Suprapubic skin (tissue), 4 donors: ENCODE measurements at regions not wholly inside any gene's neighbourhood (a gene's known extent, or its start where the extent isn't known, plus 50 kb on each side); places are given as distances from the start of the nearest gene placed in this dataset.

Source experiments
- DNase-seq, 2 donors: peaks; one replicate each; pipeline ENCODE4 v3.0.0-alpha.2; 2019; ENCODE audit warnings: low spot score in 2 of 2
- H3K27ac ChIP-seq: fragments of 200-600 bp; sonication (generic); one replicate; pipeline ENCODE4 v1.5.1; 2019
- H3K27me3 ChIP-seq: fragments of 200-600 bp; sonication (generic); one replicate; pipeline ENCODE4 v1.5.1; 2019
- H3K36me3 ChIP-seq: fragments of 200-600 bp; sonication (generic); one replicate; pipeline ENCODE4 v1.5.1; 2019
- H3K4me1 ChIP-seq: fragments of 200-600 bp; sonication (generic); one replicate; pipeline ENCODE4 v1.5.1; 2019
- H3K4me3 ChIP-seq: fragments of 200-600 bp; sonication (generic); one replicate; pipeline ENCODE4 v1.5.1; 2019; ENCODE audit warnings: mild to moderate bottlenecking
- H3K9me3 ChIP-seq: fragments of 200-600 bp; sonication (generic); one replicate; pipeline ENCODE4 v1.5.1; 2019
- EP300 ChIP-seq: sonication (generic); formaldehyde crosslinking; IDR thresholded peaks from one replicate; pipeline ENCODE4 v1.6.1; 2017; ENCODE audit warnings: antibody characterized with exemption
- POLR2A ChIP-seq, 2 donors: fragments of 450-650 bp; IDR thresholded peaks; one replicate each; pipeline ENCODE4 v1.6.1; 2017; ENCODE audit warnings: antibody characterized with exemption in 2 of 2, mild to moderate bottlenecking in 2 of 2, moderate library complexity in 2 of 2
- POLR2AphosphoS5 ChIP-seq, 3 donors: sonication (generic); formaldehyde crosslinking; IDR thresholded peaks; one replicate each; pipeline ENCODE4 v1.6.1; 2017; ENCODE audit warnings: antibody characterized with exemption in 3 of 3
- WGBS: methylation state at CpG from one replicate; pipeline ENCODE4 v1.1.5; 2018; 5-methylcytosine and 5-hydroxymethylcytosine counted together
- TF ChIP-seq, protein P1 (sequence below), 2 donors: fragments of 200-600 bp in 1 of 2; fragments of 450-650 bp in 1 of 2; sonication (generic) in 1 of 2; IDR thresholded peaks; one replicate each; pipeline ENCODE4 v1.5.1; 2016 to 2019; ENCODE audit warnings: antibody characterized with exemption in 2 of 2, mild to moderate bottlenecking in 1 of 2, moderate library complexity in 1 of 2

DNA sequence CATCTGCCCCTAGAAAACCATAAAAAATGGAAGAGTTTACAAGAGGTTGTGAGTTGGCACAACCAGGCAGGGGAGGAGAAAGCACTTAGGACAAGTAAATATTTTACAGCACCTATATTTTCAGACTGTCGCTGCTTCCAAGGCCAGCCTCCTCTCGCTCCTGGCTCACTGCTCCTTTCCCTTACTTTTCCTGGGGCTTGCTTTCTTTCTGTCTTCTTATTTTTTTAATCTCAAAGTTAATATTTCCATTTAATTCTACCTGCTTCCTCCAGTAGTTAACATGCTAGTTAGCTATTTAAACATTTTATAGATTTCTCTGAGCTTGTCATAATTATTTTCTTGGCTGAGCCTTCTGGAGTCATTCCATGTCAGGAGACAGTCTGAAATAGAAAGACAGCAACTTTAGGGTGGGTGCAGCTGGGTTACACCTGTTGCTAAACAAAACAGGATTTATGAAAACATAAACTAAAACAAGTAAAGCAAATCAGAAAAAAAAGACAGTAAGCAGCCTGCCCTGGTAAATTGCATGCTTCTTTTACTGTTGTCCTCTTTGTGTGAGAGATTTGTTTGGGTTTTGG lies 330.1 kb downstream of the DLEU7 start:
- TF ChIP-seq EP300 (no peak), POLR2AphosphoS5 (IDR thresholded peaks at IDR 0.05) (no peak), POLR2A (IDR thresholded peaks at IDR 0.05) (no peak)
- TF ChIP-seq, protein P1, sequence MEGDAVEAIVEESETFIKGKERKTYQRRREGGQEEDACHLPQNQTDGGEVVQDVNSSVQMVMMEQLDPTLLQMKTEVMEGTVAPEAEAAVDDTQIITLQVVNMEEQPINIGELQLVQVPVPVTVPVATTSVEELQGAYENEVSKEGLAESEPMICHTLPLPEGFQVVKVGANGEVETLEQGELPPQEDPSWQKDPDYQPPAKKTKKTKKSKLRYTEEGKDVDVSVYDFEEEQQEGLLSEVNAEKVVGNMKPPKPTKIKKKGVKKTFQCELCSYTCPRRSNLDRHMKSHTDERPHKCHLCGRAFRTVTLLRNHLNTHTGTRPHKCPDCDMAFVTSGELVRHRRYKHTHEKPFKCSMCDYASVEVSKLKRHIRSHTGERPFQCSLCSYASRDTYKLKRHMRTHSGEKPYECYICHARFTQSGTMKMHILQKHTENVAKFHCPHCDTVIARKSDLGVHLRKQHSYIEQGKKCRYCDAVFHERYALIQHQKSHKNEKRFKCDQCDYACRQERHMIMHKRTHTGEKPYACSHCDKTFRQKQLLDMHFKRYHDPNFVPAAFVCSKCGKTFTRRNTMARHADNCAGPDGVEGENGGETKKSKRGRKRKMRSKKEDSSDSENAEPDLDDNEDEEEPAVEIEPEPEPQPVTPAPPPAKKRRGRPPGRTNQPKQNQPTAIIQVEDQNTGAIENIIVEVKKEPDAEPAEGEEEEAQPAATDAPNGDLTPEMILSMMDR (IDR thresholded peaks at IDR 0.05): no peak
- no peak for DNase-seq
- Histone ChIP-seq H3K36me3 (no peaks in the 10 kb centered on the region), H3K27me3 (no peaks in the 10 kb centered on the region), H3K9me3 (no peaks in the 10 kb centered on the region), H3K27ac (peak overlapping the region; percentile 69), H3K4me3 (no peak overlapping the region), H3K4me1 (peaks cover 24% of the 10 kb centered on the region)
- 27% methylated on average over 2 of the region's 2 CpGs for WGBS

DNA sequence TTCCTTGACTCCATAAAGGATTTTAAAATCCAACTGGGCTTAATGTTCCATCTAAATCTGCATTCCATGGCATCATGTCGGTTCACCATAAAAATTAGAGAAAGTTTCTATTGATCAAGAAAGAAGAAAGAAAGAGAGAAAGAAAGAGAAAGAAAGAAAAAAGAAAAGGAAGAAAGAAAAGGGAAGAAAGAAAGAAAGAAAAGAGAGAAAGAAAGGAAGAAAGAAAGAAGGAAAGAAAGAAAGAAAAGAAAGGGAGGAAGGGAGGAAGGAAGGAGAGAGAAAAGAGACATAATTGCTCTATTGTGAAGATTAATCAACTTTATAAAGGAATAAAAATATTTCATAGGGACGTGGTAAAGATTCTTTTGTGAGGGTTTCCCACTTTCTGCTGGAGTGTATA lies 329.2 kb downstream of the DLEU7 start:
- TF ChIP-seq, protein P1 (IDR thresholded peaks at IDR 0.05): no peak
- no peak for TF ChIP-seq EP300
- no peak for TF ChIP-seq POLR2A (IDR thresholded peaks at IDR 0.05)
- no peak for TF ChIP-seq POLR2AphosphoS5 (IDR thresholded peaks at IDR 0.05)
- no peaks in the 10 kb centered on the region for H3K27me3 ChIP-seq
- H3K27ac ChIP-seq: no peak overlapping the region
- 92% methylated on average over 2 of the region's 2 CpGs for WGBS
- no peaks in the 10 kb centered on the region for H3K36me3 ChIP-seq
- H3K4me1 ChIP-seq: peaks cover 29% of the 10 kb centered on the region
- no peaks in the 10 kb centered on the region for H3K9me3 ChIP-seq
- DNase-seq: no peak
- H3K4me3 ChIP-seq: no peak overlapping the region

DNA sequence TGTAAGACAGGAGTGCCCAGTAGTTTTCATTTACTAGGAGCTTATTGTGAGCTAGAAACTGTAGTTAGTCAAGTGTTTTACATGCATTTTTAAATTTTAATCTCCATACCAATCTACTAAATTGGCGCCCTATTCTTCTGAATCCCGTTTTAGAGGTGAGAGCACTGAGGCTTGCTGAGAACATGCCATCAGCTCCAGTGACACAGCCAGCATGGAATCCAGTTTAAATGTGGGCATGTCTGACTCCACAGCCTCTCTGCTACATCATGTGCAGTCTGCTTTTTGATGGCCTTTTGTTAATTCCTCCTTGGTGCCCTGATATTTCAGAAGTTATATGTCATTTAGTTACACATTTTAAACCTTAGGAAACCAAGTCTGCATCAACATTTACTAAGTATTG lies 325.4 kb downstream of the DLEU7 start:
- Histone ChIP-seq H3K36me3 (no peaks in the 10 kb centered on the region), H3K9me3 (no peaks in the 10 kb centered on the region), H3K4me1 (peaks cover 43% of the 10 kb centered on the region), H3K27ac (no peak overlapping the region), H3K27me3 (no peaks in the 10 kb centered on the region), H3K4me3 (no peak overlapping the region)
- TF ChIP-seq POLR2A (IDR thresholded peaks at IDR 0.05): no peak
- TF ChIP-seq, protein P1 (IDR thresholded peaks at IDR 0.05): no peak
- no peak for TF ChIP-seq POLR2AphosphoS5 (IDR thresholded peaks at IDR 0.05)
- TF ChIP-seq EP300: no peak
- 67% methylated on average over 2 of the region's 2 CpGs for WGBS
- DNase-seq: no peak

DNA sequence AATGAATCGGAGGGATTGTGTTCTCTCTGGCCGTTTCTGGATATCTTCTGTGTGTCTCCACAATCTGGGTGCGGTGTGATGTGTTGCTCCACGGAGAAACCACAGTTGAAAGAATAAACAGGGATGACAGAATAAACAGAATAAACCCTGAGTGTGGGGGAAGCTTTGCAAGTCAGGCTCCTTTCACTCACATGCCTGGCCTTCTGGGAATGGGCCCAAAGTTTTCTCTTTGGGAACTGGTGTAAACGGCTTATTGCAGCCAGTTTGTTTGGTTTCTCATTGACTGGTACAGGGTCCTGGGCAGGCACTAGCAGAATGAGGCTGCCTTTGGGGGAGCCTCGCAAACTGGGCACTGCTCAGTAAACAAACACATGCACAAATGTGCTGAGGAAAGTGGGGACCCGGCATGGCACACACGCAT lies 324.7 kb downstream of the DLEU7 start:
- peak overlapping the region; percentile 53 for H3K27ac ChIP-seq
- H3K9me3 ChIP-seq: no peaks in the 10 kb centered on the region
- H3K4me1 ChIP-seq: peaks cover 39% of the 10 kb centered on the region
- H3K4me3 ChIP-seq: no peak overlapping the region
- no peak for DNase-seq
- TF ChIP-seq, protein P1 (IDR thresholded peaks at IDR 0.05): no peak
- TF ChIP-seq POLR2A (IDR thresholded peaks at IDR 0.05) (no peak), POLR2AphosphoS5 (IDR thresholded peaks at IDR 0.05) (no peak), EP300 (no peak)
- WGBS: 76% methylated on average over 8 of the region's 8 CpGs
- H3K36me3 ChIP-seq: no peaks in the 10 kb centered on the region
- H3K27me3 ChIP-seq: no peaks in the 10 kb centered on the region

DNA sequence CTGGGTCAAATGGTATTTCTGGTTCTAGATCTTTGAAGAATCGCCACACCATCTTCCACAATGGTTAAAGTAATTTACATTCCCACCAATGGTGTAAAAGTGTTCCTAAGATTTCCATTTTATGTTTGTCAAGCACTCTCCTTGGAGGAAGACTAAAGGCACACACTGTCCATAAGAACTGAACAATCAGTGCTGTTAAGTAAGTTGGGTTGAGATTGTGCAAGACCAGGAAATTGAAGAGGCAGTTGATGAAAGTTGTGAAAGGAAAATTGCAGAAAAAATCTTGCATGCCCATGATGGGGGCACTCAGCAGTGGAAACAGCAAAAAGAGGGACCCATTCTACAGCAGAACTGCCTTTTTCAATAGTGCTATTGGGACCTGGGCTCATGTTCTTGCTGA lies 323.6 kb downstream of the DLEU7 start:
- no peak overlapping the region for H3K4me3 ChIP-seq
- H3K27ac ChIP-seq: no peak overlapping the region
- H3K36me3 ChIP-seq: no peaks in the 10 kb centered on the region
- peaks cover 38% of the 10 kb centered on the region for H3K4me1 ChIP-seq
- no peaks in the 10 kb centered on the region for H3K9me3 ChIP-seq
- no peaks in the 10 kb centered on the region for H3K27me3 ChIP-seq
- WGBS: 91% methylated on average over 1 of the region's 1 CpG
- DNase-seq: no peak
- TF ChIP-seq EP300: no peak
- TF ChIP-seq POLR2AphosphoS5 (IDR thresholded peaks at IDR 0.05): no peak
- TF ChIP-seq POLR2A (IDR thresholded peaks at IDR 0.05): no peak
- TF ChIP-seq, protein P1 (IDR thresholded peaks at IDR 0.05): no peak
